HG03469 (cell line): ENCODE measurements at regions not wholly inside any gene's neighbourhood (a gene's known extent, or its start where the extent isn't known, plus 50 kb on each side); places are given as distances from the start of the nearest gene placed in this dataset.
"Not testable (repeated sequence)": the region's sequence is repeated elsewhere in the genome, so short reads cannot be mapped to it uniquely, and the experiment has no call there.

ENCODE experiments used
- ATAC-seq: cut with Tn5 transposase; IDR thresholded peaks from one replicate; pipeline ENCODE4 v1.9.1; 2021; ENCODE audit warnings: mild to moderate bottlenecking, moderate library complexity, moderate number of reproducible peaks; ENCODE audit not compliant: unreplicated experiment

- no peak for ATAC-seq
Measured at GRCh38 chrX:10676235-10676957, 56.0 kb upstream of the MID1 start.

GRCh38 chrX:10677490-10677889 is 57.1 kb upstream of the MID1 start:
- no peak for ATAC-seq

GRCh38 chrX:10679387-10679786 is 59.0 kb upstream of the MID1 start:
- no peak for ATAC-seq

GRCh38 chrX:10681167-10681566 is 60.8 kb upstream of the MID1 start:
- ATAC-seq = no peak

- not testable (repeated sequence) for ATAC-seq
Measured at GRCh38 chrX:10683631-10684030, 63.2 kb upstream of the MID1 start.

GRCh38 chrX:10685923-10686595 is 65.7 kb upstream of the MID1 start:
- no peak for ATAC-seq

- ATAC-seq = not testable (repeated sequence)
Measured at GRCh38 chrX:10691751-10692150, 71.4 kb upstream of the MID1 start.

GRCh38 chrX:10697616-10698317 is 77.4 kb upstream of the MID1 start:
- no peak for ATAC-seq

GRCh38 chrX:10698318-10698640 is 77.9 kb upstream of the MID1 start:
- no peak for ATAC-seq

GRCh38 chrX:10702031-10702430 is 81.6 kb upstream of the MID1 start:
- ATAC-seq = no peak

GRCh38 chrX:10706342-10706741 is 86.0 kb upstream of the MID1 start:
- ATAC-seq = not testable (repeated sequence)

- no peak for ATAC-seq
Measured at GRCh38 chrX:10707773-10708172, 87.4 kb upstream of the MID1 start.

- no peak for ATAC-seq
Measured at GRCh38 chrX:10709276-10709675, 88.9 kb upstream of the MID1 start.

- no peak for ATAC-seq
Measured at GRCh38 chrX:10714531-10714930, 94.1 kb upstream of the MID1 start.

- ATAC-seq = no peak
Measured at GRCh38 chrX:10722851-10723250, 102.5 kb upstream of the MID1 start.

- no peak for ATAC-seq
Measured at GRCh38 chrX:10725071-10725470, 104.7 kb upstream of the MID1 start.

GRCh38 chrX:10726647-10727046 is 106.3 kb upstream of the MID1 start:
- no peak for ATAC-seq

- no peak for ATAC-seq
Measured at GRCh38 chrX:10728806-10729389, 108.5 kb upstream of the MID1 start.

GRCh38 chrX:10739426-10739825 is 119.0 kb upstream of the MID1 start:
- ATAC-seq = no peak

GRCh38 chrX:10741003-10741402 is 120.6 kb upstream of the MID1 start:
- no peak for ATAC-seq

- no peak for ATAC-seq
Measured at GRCh38 chrX:10741550-10741949, 121.2 kb upstream of the MID1 start.

- ATAC-seq = no peak
Measured at GRCh38 chrX:10743476-10743875, 123.1 kb upstream of the MID1 start.
